Loucy (cell line): ENCODE measurements at regions not wholly inside any gene's neighbourhood (a gene's known extent, or its start where the extent isn't known, plus 50 kb on each side); places are given as distances from the start of the nearest gene placed in this dataset.

ENCODE experiments used
- EZH2phosphoT487 ChIP-seq: fragments of 200-600 bp; IDR thresholded peaks from 2 replicates; pipeline ENCODE4 v1.6.1; 2018; ENCODE audit warnings: antibody characterized with exemption, mild to moderate bottlenecking, moderate library complexity, borderline replicate concordance
- TF ChIP-seq, protein P1 (sequence below): fragments of 200-600 bp; sonication (generic); conservative IDR thresholded peaks from 2 replicates; pipeline ENCODE4 v1.5.1; 2014; ENCODE audit warnings: mild to moderate bottlenecking, antibody characterized with exemption, low read length

DNA sequence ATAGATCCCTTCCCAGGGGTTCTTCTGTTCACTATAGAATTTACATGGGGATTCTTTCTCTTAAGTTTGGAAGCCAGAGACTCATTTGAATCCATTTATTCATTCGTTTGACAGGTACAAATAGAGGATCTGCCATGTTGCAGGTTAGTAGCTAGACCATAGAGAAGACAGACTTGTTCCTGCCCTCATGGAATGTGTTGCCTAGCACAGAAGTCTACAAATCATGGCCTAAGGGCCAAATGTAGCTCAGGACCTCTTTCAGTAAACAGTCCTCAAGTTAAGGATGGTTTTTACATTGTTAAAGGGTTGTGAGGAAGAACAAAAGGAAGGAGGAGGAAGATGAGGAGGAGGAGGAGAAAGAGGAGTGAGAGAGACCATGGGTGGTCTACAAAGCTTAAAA is 114.7 kb upstream of the SLC44A1 start:
- TF ChIP-seq, protein P1, sequence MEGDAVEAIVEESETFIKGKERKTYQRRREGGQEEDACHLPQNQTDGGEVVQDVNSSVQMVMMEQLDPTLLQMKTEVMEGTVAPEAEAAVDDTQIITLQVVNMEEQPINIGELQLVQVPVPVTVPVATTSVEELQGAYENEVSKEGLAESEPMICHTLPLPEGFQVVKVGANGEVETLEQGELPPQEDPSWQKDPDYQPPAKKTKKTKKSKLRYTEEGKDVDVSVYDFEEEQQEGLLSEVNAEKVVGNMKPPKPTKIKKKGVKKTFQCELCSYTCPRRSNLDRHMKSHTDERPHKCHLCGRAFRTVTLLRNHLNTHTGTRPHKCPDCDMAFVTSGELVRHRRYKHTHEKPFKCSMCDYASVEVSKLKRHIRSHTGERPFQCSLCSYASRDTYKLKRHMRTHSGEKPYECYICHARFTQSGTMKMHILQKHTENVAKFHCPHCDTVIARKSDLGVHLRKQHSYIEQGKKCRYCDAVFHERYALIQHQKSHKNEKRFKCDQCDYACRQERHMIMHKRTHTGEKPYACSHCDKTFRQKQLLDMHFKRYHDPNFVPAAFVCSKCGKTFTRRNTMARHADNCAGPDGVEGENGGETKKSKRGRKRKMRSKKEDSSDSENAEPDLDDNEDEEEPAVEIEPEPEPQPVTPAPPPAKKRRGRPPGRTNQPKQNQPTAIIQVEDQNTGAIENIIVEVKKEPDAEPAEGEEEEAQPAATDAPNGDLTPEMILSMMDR, result no peak
- no peak for TF ChIP-seq EZH2phosphoT487
